Psoas muscle (tissue), 7 donors: ENCODE measurements at regions not wholly inside any gene's neighbourhood (a gene's known extent, or its start where the extent isn't known, plus 50 kb on each side); places are given as distances from the start of the nearest gene placed in this dataset.

Experiments
- ATAC-seq, 4 donors: fragments of 200-7000 bp; cut with Tn5 transposase; one replicate each; pipeline ENCODE4 v1.9.1; 2020; ENCODE audit warnings: moderate library complexity in 3 of 4, mild to moderate bottlenecking in 2 of 4
- DNase-seq, 2 donors: peaks; one replicate each; pipeline ENCODE4 v3.0.0-alpha.2; 2020
- H3K27ac ChIP-seq: fragments of 200-600 bp; one replicate; pipeline ENCODE4 v1.8.0; 2022
- H3K27me3 ChIP-seq, 3 donors: fragments of 200-600 bp in 1 of 3; one replicate each; pipeline versions ENCODE4 v1.6.1 to v1.8.0; 2013 to 2022; ENCODE audit warnings: low read length in 2 of 3, mild to moderate bottlenecking in 2 of 3, moderate library complexity in 1 of 3; ENCODE audit not compliant: insufficient read depth in 3 of 3
- H3K36me3 ChIP-seq, 2 donors: fragments of 200-600 bp in 1 of 2; one replicate each; pipeline versions ENCODE4 v1.6.1 to v1.8.0; 2013 to 2022; ENCODE audit warnings: low read depth in 1 of 2, mild to moderate bottlenecking in 1 of 2, moderate library complexity in 1 of 2; ENCODE audit not compliant: insufficient read depth in 1 of 2
- H3K4me1 ChIP-seq: fragments of 200-600 bp; one replicate; pipeline ENCODE4 v1.8.0; 2022
- H3K4me3 ChIP-seq: fragments of 200-600 bp; one replicate; pipeline ENCODE4 v1.8.0; 2022; ENCODE audit warnings: mild to moderate bottlenecking
- H3K9me3 ChIP-seq: fragments of 200-600 bp; one replicate; pipeline ENCODE4 v1.8.0; 2022
- CTCF ChIP-seq: fragments of 200-600 bp; IDR thresholded peaks from one replicate; pipeline ENCODE4 v1.8.0; 2022; ENCODE audit warnings: antibody characterized with exemption
- WGBS, 3 donors: extraction: QIAGEN DNeasy Blood & Tissue Kit; methylation state at CpG; one replicate each; pipeline versions ENCODE4 v1.1.6 to v1.1.7; 2013; 5-methylcytosine and 5-hydroxymethylcytosine counted together
- intact Hi-C, 2 donors: fragments of 100-400 bp; cut with DNase I; formaldehyde crosslinking; loops; one replicate each; pipeline versions ENCODE4 v1.11.0 to v1.14.2; 2022
- donor health status: healthy with polysubstance abuse.
- donor health status: DM: no; HTN: no; CAD: no; lungs with moderate emphysema.
- donor health status: Bipolar disorder and iron deficiency.
- donor health status: healthy.
- donor health status: DM: yes; HTN: yes; CAD: no.
- donor health status: DM: no; HTN: no; CAD: no.
- donor health status: DM: yes; HTN: yes; CAD: no.

DNA sequence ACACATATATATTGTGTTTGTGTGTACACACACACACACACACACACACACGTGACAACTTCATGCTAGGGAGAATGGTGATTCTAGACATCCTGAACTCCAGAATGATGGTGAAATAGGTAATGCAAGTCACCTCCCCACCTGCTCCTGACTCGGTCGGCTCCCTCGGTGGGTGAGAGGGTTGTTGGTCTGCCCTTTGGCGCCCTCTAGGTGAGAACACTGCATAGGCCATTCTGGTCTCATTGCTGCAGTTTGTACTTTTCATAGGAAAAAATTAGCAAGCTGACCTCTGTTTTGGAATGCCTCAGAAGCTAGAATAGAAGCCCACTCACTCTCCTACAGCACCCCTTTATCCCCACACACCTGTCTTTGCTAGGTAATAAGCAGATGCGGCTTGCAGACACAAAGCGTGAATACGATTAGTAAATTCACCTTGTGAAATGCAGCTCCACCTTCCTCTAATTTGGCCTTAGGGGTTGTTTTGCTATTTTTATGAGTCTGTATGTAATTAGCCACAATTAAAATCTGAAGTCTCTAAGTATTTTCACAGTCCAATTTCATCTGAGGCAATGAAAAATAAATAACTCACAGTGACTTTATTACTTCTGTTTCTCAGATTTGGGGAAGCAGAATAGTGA is 130.0 kb upstream of the KCNJ15 start:
- DNase-seq (peak; percentile 48 to 62), ATAC-seq (peak; percentile 52 to 84 (median 76))
- Histone ChIP-seq H3K36me3 (no peaks in the 10 kb centered on the region), H3K4me1 (no peaks in the 10 kb centered on the region), H3K4me3 (no peak overlapping the region), H3K9me3 (no peaks in the 10 kb centered on the region), H3K27ac (no peak overlapping the region), H3K27me3 (peaks cover 0 to 2% (median 0%) of the 10 kb centered on the region in 3 donors)
- 29 to 32% (median 30%) methylated on average over 8 of the region's 8 CpGs for WGBS, 3 donors
- intact Hi-C loops: loop anchor here (5.0 to 10.0 kb wide), 3 partner anchors 412 to 452 kb away; no protein-coding TSS in a partner anchor
- TF ChIP-seq CTCF: peak; percentile 62

DNA sequence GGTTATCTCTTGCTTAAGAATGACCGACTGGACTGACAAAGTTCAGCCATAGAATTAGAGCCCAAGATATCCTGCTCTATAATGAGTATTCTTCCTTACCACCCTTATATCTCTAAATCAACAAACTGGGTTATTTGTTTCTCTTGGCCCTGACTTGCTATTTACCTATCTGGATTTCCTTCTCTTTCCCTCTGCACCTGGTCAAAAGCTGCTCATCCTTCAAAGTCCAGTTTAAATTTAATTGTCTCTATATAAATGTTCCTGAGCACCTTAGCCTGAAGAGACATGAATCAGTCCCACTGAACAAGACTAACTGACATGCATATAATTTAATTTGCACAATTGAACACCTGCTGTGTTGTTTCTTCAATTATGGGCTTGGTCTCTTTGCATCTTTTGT is 127.1 kb upstream of the KCNJ15 start:
- no peak for DNase-seq
- H3K27me3 ChIP-seq: no peaks in the 10 kb centered on the region
- no peaks in the 10 kb centered on the region for H3K9me3 ChIP-seq
- no peak overlapping the region for H3K27ac ChIP-seq
- WGBS, 3 donors: 82 to 89% (median 87%) methylated on average over 1 of the region's 1 CpG
- H3K4me3 ChIP-seq: no peak overlapping the region
- intact Hi-C loops: loop anchor here (5.0 to 10.0 kb wide), 3 partner anchors 415 to 455 kb away; no protein-coding TSS in a partner anchor
- no peaks in the 10 kb centered on the region for H3K4me1 ChIP-seq
- no peaks in the 10 kb centered on the region for H3K36me3 ChIP-seq
- ATAC-seq: no peak
- TF ChIP-seq CTCF: no peak

DNA sequence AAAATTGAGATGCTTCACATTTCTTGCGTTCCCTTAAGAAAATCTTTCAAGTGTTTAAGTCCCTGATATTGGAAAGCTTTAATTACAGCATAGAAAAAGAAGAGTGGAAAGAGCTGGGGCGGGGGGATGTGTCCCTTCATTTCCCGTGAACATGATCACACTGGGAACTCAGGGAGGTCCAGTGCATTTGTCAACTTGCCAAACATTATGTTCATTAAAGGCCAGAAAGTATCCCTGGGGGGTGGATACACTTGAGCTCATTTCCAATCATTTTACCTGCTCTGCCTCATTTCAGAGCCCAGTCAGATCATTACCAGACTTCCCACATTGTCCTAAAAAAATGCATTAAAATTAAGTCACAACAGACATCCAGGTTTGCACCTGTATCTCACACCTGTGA is 123.6 kb upstream of the KCNJ15 start:
- Histone ChIP-seq H3K4me1 (no peaks in the 10 kb centered on the region), H3K4me3 (no peak overlapping the region), H3K27ac (no peak overlapping the region), H3K9me3 (no peaks in the 10 kb centered on the region), H3K36me3 (no peaks in the 10 kb centered on the region), H3K27me3 (no peaks in the 10 kb centered on the region)
- no peak for TF ChIP-seq CTCF
- 54 to 60% (median 58%) methylated on average over 3 of the region's 3 CpGs for WGBS, 3 donors
- intact Hi-C loops: no loop called here
- DNase-seq (no peak), ATAC-seq (no peak)

GRCh38 chr21:38134084-38134873 is 122.5 kb upstream of the KCNJ15 start:
- Histone ChIP-seq H3K4me1 (no peaks in the 10 kb centered on the region), H3K9me3 (no peaks in the 10 kb centered on the region), H3K27ac (no peak overlapping the region), H3K36me3 (no peaks in the 10 kb centered on the region), H3K4me3 (no peak overlapping the region), H3K27me3 (no peaks in the 10 kb centered on the region)
- 91 to 95% (median 93%) methylated on average over 3 of the region's 3 CpGs for WGBS, 3 donors
- DNase-seq: no peak
- intact Hi-C loops: no loop called here
- no peak for ATAC-seq
- no peak for TF ChIP-seq CTCF
